B cell (primary cell): ENCODE measurements at regions not wholly inside any gene's neighbourhood (a gene's known extent, or its start where the extent isn't known, plus 50 kb on each side); places are given as distances from the start of the nearest gene placed in this dataset.

Experiments used
- ATAC-seq: fragments of 200-7000 bp; cut with Tn5 transposase; one replicate; pipeline ENCODE4 v1.10.0; 2021; ENCODE audit warnings: low read depth, mild to moderate bottlenecking, moderate number of reproducible peaks, moderate library complexity
- CTCF ChIA-PET: fragments of 350-600 bp; sonication (Branson Sonifier 250); formaldehyde crosslinking; loops from one replicate; lab custom pipeline; 2021; ENCODE audit warnings: antibody characterized with exemption, inconsistent platforms; lab: Charles Lee
- POLR2A ChIA-PET: fragments of 350-600 bp; sonication (Branson Sonifier 250); formaldehyde crosslinking; loops from one replicate; lab custom pipeline; 2021; ENCODE audit warnings: antibody characterized with exemption; lab: Charles Lee
- DNase-seq: peaks from one replicate; pipeline ENCODE4 v3.0.0; 2013
- H2AFZ ChIP-seq: 2 replicates; pipeline ENCODE4 v1.6.1; 2012; ENCODE audit warnings: mild to moderate bottlenecking, low read depth, low read length; ENCODE audit not compliant: insufficient read depth, poor library complexity, severe bottlenecking
- H3K27ac ChIP-seq, 2 donors: 1 replicate in 1 of 2; 2 replicates in 1 of 2; pipeline ENCODE4 v1.5.1; 2012 to 2013; ENCODE audit warnings: low read length in 2 of 2, mild to moderate bottlenecking in 2 of 2, moderate library complexity in 1 of 2
- H3K27me3 ChIP-seq, 4 experiments: fragments of 200-600 bp in 1 of 4; sonication (generic) in 1 of 4; replicated peaks in 1 of 4; 1 replicate in 2 of 4; 2 replicates in 2 of 4; pipeline versions ENCODE4 v1.6.1 to v1.7.0; 2013 to 2016; ENCODE audit warnings: low read length in 3 of 4, mild to moderate bottlenecking in 2 of 4, mixed read lengths in 1 of 4, moderate library complexity in 1 of 4; ENCODE audit not compliant: insufficient read depth in 4 of 4, control insufficient read depth in 3 of 4; ENCODE audit errors: control extremely low read depth in 1 of 4
- H3K36me3 ChIP-seq, 2 experiments: replicated peaks in 1 of 2; 1 replicate in 1 of 2; 2 replicates in 1 of 2; pipeline versions ENCODE4 v1.6.1 to v1.7.1; 2013; ENCODE audit warnings: low read length in 1 of 2; ENCODE audit not compliant: insufficient read depth in 2 of 2, control insufficient read depth in 1 of 2; ENCODE audit errors: control extremely low read depth in 1 of 2, extremely low read depth in 1 of 2
- H3K4me1 ChIP-seq, 2 donors: fragments of 200-600 bp in 1 of 2; sonication (generic) in 1 of 2; 1 replicate in 1 of 2; 2 replicates in 1 of 2; pipeline versions ENCODE4 v1.5.1 to v1.6.1; 2013 to 2017; ENCODE audit warnings: low read length in 2 of 2; ENCODE audit not compliant: control insufficient read depth in 2 of 2, insufficient read depth in 2 of 2
- H3K4me2 ChIP-seq: replicated peaks from 2 replicates; pipeline ENCODE3; 2012; ENCODE audit warnings: mild to moderate bottlenecking, low read depth, low read length; ENCODE audit not compliant: poor library complexity, severe bottlenecking
- H3K4me3 ChIP-seq, 5 experiments: fragments of 200-600 bp in 1 of 5; sonication (generic) in 1 of 5; 1 replicate in 3 of 5; 2 replicates in 2 of 5; pipeline versions ENCODE4 v1.5.1 to v1.7.0; 2011 to 2016; ENCODE audit warnings: low read length in 4 of 5, mild to moderate bottlenecking in 4 of 5, low read depth in 2 of 5, control low read depth in 1 of 5, moderate library complexity in 1 of 5; ENCODE audit not compliant: insufficient read depth in 1 of 5; ENCODE audit errors: control extremely low read depth in 1 of 5, extremely low read depth in 1 of 5
- H3K79me2 ChIP-seq: fragments of 200-600 bp; sonication (generic); one replicate; pipeline ENCODE4 v1.6.0; 2016; ENCODE audit warnings: low read length; ENCODE audit not compliant: control insufficient read depth, insufficient read depth
- H3K9ac ChIP-seq: fragments of 200-600 bp; sonication (generic); 2 replicates; pipeline ENCODE4 v1.6.1; 2017; ENCODE audit warnings: mild to moderate bottlenecking, low read length, moderate library complexity
- H3K9me3 ChIP-seq, 3 donors: one replicate each; pipeline versions ENCODE4 v1.6.1 to v1.7.1; 2013; ENCODE audit warnings: low read length in 2 of 3; ENCODE audit not compliant: control insufficient read depth in 2 of 3, insufficient read depth in 1 of 3; ENCODE audit errors: control extremely low read depth in 1 of 3
- H4K20me1 ChIP-seq: 2 replicates; pipeline ENCODE4 v1.6.0; 2012; ENCODE audit warnings: mild to moderate bottlenecking, low read length; ENCODE audit not compliant: insufficient read depth, control insufficient read depth, poor library complexity, severe bottlenecking
- H3K27ac Mint-ChIP-seq: one replicate; pipeline ENCODE4 v1.8.0; 2021; ENCODE audit warnings: mixed read lengths
- H3K27me3 Mint-ChIP-seq: one replicate; pipeline ENCODE4 v1.8.0; 2021; ENCODE audit warnings: mixed read lengths
- H3K4me1 Mint-ChIP-seq: one replicate; pipeline ENCODE4 v1.8.0; 2021; ENCODE audit warnings: mixed read lengths
- H3K4me3 Mint-ChIP-seq: one replicate; pipeline ENCODE4 v1.8.0; 2021; ENCODE audit warnings: mixed read lengths
- H3K9me3 Mint-ChIP-seq: one replicate; pipeline ENCODE4 v1.8.0; 2022; ENCODE audit warnings: mixed read lengths; ENCODE audit not compliant: insufficient read depth
- EZH2 ChIP-seq: IDR thresholded peaks from 2 replicates; pipeline ENCODE4 v1.6.1; 2012; ENCODE audit warnings: borderline replicate concordance, low read depth, mild to moderate bottlenecking, moderate library complexity, low read length; ENCODE audit not compliant: insufficient read depth, poor library complexity, severe bottlenecking
- WGBS: methylation state at CpG from one replicate; pipeline ENCODE4 v1.1.5; 2013; ENCODE audit warnings: missing lambda C conversion rate; ENCODE audit not compliant: insufficient coverage; 5-methylcytosine and 5-hydroxymethylcytosine counted together
- intact Hi-C: fragments of 100-400 bp; cut with micrococcal nuclease; formaldehyde crosslinking; loops from one replicate; pipeline ENCODE4 v1.10.0; 2022
- TF ChIP-seq, protein P1 (sequence below): fragments of 200-600 bp; IDR thresholded peaks from one replicate; pipeline ENCODE4 v1.8.0; 2022; ENCODE audit warnings: antibody characterized with exemption, mild to moderate bottlenecking

GRCh38 chr18:60445341-60445740 lies 72.8 kb upstream of the MC4R start:
- ChIA-PET POLR2A (no interaction called here), CTCF (no interaction called here)
- no peaks in the 10 kb centered on the region for H3K79me2 ChIP-seq
- no peaks in the 10 kb centered on the region for H3K36me3 ChIP-seq
- intact Hi-C loops, result no loop called here
- no peaks in the 10 kb centered on the region for H3K27me3 ChIP-seq
- no peaks in the 10 kb centered on the region for H3K4me1 ChIP-seq
- H4K20me1 ChIP-seq, result no peaks in the 10 kb centered on the region
- H3K4me3 Mint-ChIP-seq, result no peak overlapping the region
- no peak overlapping the region for H3K9ac ChIP-seq
- H3K27ac ChIP-seq, result no peak overlapping the region
- H3K27me3 Mint-ChIP-seq, result no peaks in the 10 kb centered on the region
- no peak overlapping the region for H3K4me3 ChIP-seq
- H3K4me2 ChIP-seq, result no peak overlapping the region
- H3K9me3 ChIP-seq, result peaks cover 0 to 10% (median 0%) of the 10 kb centered on the region in 3 donors
- DNase-seq, result no peak
- no peak overlapping the region for H2AFZ ChIP-seq
- H3K9me3 Mint-ChIP-seq, result peaks cover 2% of the 10 kb centered on the region
- TF ChIP-seq, protein P1, sequence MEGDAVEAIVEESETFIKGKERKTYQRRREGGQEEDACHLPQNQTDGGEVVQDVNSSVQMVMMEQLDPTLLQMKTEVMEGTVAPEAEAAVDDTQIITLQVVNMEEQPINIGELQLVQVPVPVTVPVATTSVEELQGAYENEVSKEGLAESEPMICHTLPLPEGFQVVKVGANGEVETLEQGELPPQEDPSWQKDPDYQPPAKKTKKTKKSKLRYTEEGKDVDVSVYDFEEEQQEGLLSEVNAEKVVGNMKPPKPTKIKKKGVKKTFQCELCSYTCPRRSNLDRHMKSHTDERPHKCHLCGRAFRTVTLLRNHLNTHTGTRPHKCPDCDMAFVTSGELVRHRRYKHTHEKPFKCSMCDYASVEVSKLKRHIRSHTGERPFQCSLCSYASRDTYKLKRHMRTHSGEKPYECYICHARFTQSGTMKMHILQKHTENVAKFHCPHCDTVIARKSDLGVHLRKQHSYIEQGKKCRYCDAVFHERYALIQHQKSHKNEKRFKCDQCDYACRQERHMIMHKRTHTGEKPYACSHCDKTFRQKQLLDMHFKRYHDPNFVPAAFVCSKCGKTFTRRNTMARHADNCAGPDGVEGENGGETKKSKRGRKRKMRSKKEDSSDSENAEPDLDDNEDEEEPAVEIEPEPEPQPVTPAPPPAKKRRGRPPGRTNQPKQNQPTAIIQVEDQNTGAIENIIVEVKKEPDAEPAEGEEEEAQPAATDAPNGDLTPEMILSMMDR, result no peak
- no peak for TF ChIP-seq EZH2
- ATAC-seq, result no peak
- no peak overlapping the region for H3K27ac Mint-ChIP-seq
- no peaks in the 10 kb centered on the region for H3K4me1 Mint-ChIP-seq

- no peak for TF ChIP-seq EZH2
- TF ChIP-seq, protein P1, result no peak
- no peaks in the 10 kb centered on the region for H3K79me2 ChIP-seq
- no peak overlapping the region for H3K4me2 ChIP-seq
- intact Hi-C loops, result no loop called here
- no peaks in the 10 kb centered on the region for H3K27me3 ChIP-seq
- H3K9me3 Mint-ChIP-seq, result peaks cover 2% of the 10 kb centered on the region
- no peaks in the 10 kb centered on the region for H3K36me3 ChIP-seq
- no peak overlapping the region for H3K9ac ChIP-seq
- H3K4me3 Mint-ChIP-seq, result no peak overlapping the region
- H3K4me1 ChIP-seq, result no peaks in the 10 kb centered on the region
- no peak overlapping the region for H3K4me3 ChIP-seq
- no peak overlapping the region for H3K27ac ChIP-seq
- no peaks in the 10 kb centered on the region for H3K27me3 Mint-ChIP-seq
- no peak overlapping the region for H2AFZ ChIP-seq
- no peak for ATAC-seq
- H4K20me1 ChIP-seq, result no peaks in the 10 kb centered on the region
- ChIA-PET CTCF (no interaction called here), POLR2A (no interaction called here)
- no peaks in the 10 kb centered on the region for H3K4me1 Mint-ChIP-seq
- peaks cover 0 to 10% (median 0%) of the 10 kb centered on the region in 3 donors for H3K9me3 ChIP-seq
- no peak for DNase-seq
- no peak overlapping the region for H3K27ac Mint-ChIP-seq
- 97% methylated on average over 4 of the region's 5 CpGs for WGBS
Measured at GRCh38 chr18:60446821-60447220, 74.2 kb upstream of the MC4R start.
